NB4 (cell line): ENCODE measurements at regions not wholly inside any gene's neighbourhood (a gene's known extent, or its start where the extent isn't known, plus 50 kb on each side); places are given as distances from the start of the nearest gene placed in this dataset.
"Not testable (repeated sequence)": the region's sequence is repeated elsewhere in the genome, so short reads cannot be mapped to it uniquely, and the experiment has no call there.

Experiments used
- DNase-seq: peaks from one replicate; pipeline ENCODE4 v3.0.0; 2010; ENCODE audit warnings: low read depth
- H3K4me3 ChIP-seq: one replicate; pipeline ENCODE4 v1.5.1; 2011; ENCODE audit warnings: mild to moderate bottlenecking, low read depth, low read length, moderate library complexity
- CTCF ChIP-seq: IDR thresholded peaks from one replicate; pipeline ENCODE4 v1.5.1; 2012; ENCODE audit warnings: low read depth, low read length
- MAX ChIP-seq: IDR thresholded peaks from 2 replicates; pipeline ENCODE4 v1.6.1; 2011; ENCODE audit warnings: low read depth, low read length
- MYC ChIP-seq: IDR thresholded peaks from 2 replicates; pipeline ENCODE4 v1.6.1; 2011; ENCODE audit warnings: low read depth, low read length
- POLR2A ChIP-seq: IDR thresholded peaks from 2 replicates; pipeline ENCODE4 v1.6.1; 2011; ENCODE audit warnings: mild to moderate bottlenecking; ENCODE audit not compliant: insufficient read length; ENCODE audit errors: extremely low read depth

GRCh38 chr7:39832519-39833085 lies 117.5 kb upstream of the CDK13 start:
- peak overlapping the region; percentile 19 for H3K4me3 ChIP-seq
- TF ChIP-seq CTCF (no peak), POLR2A (no peak), MAX (no peak), MYC (no peak)
- no peak for DNase-seq

- peak overlapping the region; percentile 19 for H3K4me3 ChIP-seq
- DNase-seq, result peak; percentile 86
Measured at GRCh38 chr7:39833180-39833799, 116.8 kb upstream of the CDK13 start.

- H3K4me3 ChIP-seq, DNase-seq: not testable (repeated sequence)
Measured at GRCh38 chr7:39833865-39834634, 116.0 kb upstream of the CDK13 start.

- no peak for TF ChIP-seq POLR2A
- H3K4me3 ChIP-seq, result no peak overlapping the region
- peak; percentile 65 for DNase-seq
Measured at GRCh38 chr7:39838326-39838725, 111.7 kb upstream of the CDK13 start.

- no peak overlapping the region for H3K4me3 ChIP-seq
- TF ChIP-seq POLR2A, result no peak
- TF ChIP-seq CTCF, result no peak
- TF ChIP-seq MYC, result no peak
- no peak for TF ChIP-seq MAX
- DNase-seq, result no peak
Measured at GRCh38 chr7:39845006-39845405, 105.0 kb upstream of the CDK13 start.

GRCh38 chr7:39847227-39847626 lies 102.8 kb upstream of the CDK13 start:
- no peak for DNase-seq
- no peak for TF ChIP-seq MYC
- no peak for TF ChIP-seq MAX
- no peak for TF ChIP-seq POLR2A
- TF ChIP-seq CTCF, result no peak

GRCh38 chr7:39851466-39852045 lies 98.5 kb upstream of the CDK13 start:
- DNase-seq, result no peak
- no peak overlapping the region for H3K4me3 ChIP-seq

More at GRCh38 chr7:39847227-39847626, 102.8 kb upstream of the CDK13 start:
- no peak overlapping the region for H3K4me3 ChIP-seq

GRCh38 chr7:39854616-39855324 lies 95.3 kb upstream of the CDK13 start:
- peak overlapping the region; percentile 43 for H3K4me3 ChIP-seq
- not testable (repeated sequence) for DNase-seq

More at GRCh38 chr7:39851466-39852045, 98.5 kb upstream of the CDK13 start:
- TF ChIP-seq MYC (no peak), MAX (no peak)
